GM21723 (cell line): ENCODE measurements at regions not wholly inside any gene's neighbourhood (a gene's known extent, or its start where the extent isn't known, plus 50 kb on each side); places are given as distances from the start of the nearest gene placed in this dataset.
A peak's percentile ranks its signal among the peaks of the same experiment; 100 is the strongest.
"Not testable (repeated sequence)": the region's sequence is repeated elsewhere in the genome, so short reads cannot be mapped to it uniquely, and the experiment has no call there.

Experiments used
- ATAC-seq: cut with Tn5 transposase; IDR thresholded peaks from one replicate; pipeline ENCODE4 v1.9.1; 2021; ENCODE audit warnings: mild to moderate bottlenecking, moderate library complexity; ENCODE audit not compliant: unreplicated experiment

- ATAC-seq: no peak
These were observed 1075.2 kb downstream of the PCDH9 start for GRCh38 chr13:66154976-66155375.

- no peak for ATAC-seq
These were observed 1075.8 kb downstream of the PCDH9 start for GRCh38 chr13:66154354-66154753.

GRCh38 chr13:66152596-66152995 is 1077.5 kb downstream of the PCDH9 start:
- ATAC-seq: no peak

- ATAC-seq: not testable (repeated sequence)
These were observed 1085.8 kb downstream of the PCDH9 start for GRCh38 chr13:66144357-66144756.

- ATAC-seq: no peak
These were observed 1090.4 kb downstream of the PCDH9 start for GRCh38 chr13:66139701-66140100.

- ATAC-seq: no peak
These were observed 1090.9 kb downstream of the PCDH9 start for GRCh38 chr13:66139250-66139649.

- ATAC-seq: peak; percentile 91
These were observed 1091.8 kb downstream of the PCDH9 start for GRCh38 chr13:66138172-66138811.

GRCh38 chr13:66137384-66137783 is 1092.8 kb downstream of the PCDH9 start:
- ATAC-seq: peak; percentile 27

- peak; percentile 77 for ATAC-seq
These were observed 1101.4 kb downstream of the PCDH9 start for GRCh38 chr13:66128692-66129269.

- ATAC-seq: no peak
These were observed 1101.9 kb downstream of the PCDH9 start for GRCh38 chr13:66128201-66128600.

- no peak for ATAC-seq
These were observed 1112.6 kb downstream of the PCDH9 start for GRCh38 chr13:66117563-66117962.

- ATAC-seq: no peak
These were observed 1116.1 kb downstream of the PCDH9 start for GRCh38 chr13:66113882-66114526.

- no peak for ATAC-seq
These were observed 1118.5 kb downstream of the PCDH9 start for GRCh38 chr13:66111628-66112027.

GRCh38 chr13:66106246-66106645 is 1123.9 kb downstream of the PCDH9 start:
- ATAC-seq: no peak

GRCh38 chr13:66102864-66103263 is 1127.3 kb downstream of the PCDH9 start:
- no peak for ATAC-seq

- ATAC-seq: no peak
These were observed 1130.3 kb downstream of the PCDH9 start for GRCh38 chr13:66099825-66100224.

GRCh38 chr13:66098931-66099628 is 1131.1 kb downstream of the PCDH9 start:
- ATAC-seq: no peak

- ATAC-seq: no peak
These were observed 1140.4 kb downstream of the PCDH9 start for GRCh38 chr13:66089711-66090110.

GRCh38 chr13:66087269-66087710 is 1142.8 kb downstream of the PCDH9 start:
- no peak for ATAC-seq

GRCh38 chr13:66077132-66077689 is 1152.9 kb downstream of the PCDH9 start:
- no peak for ATAC-seq

- ATAC-seq: no peak
These were observed 1153.7 kb downstream of the PCDH9 start for GRCh38 chr13:66076417-66076816.
